Globus pallidus (tissue), 1 donor: ENCODE measurements at regions not wholly inside any gene's neighbourhood (a gene's known extent, or its start where the extent isn't known, plus 50 kb on each side); places are given as distances from the start of the nearest gene placed in this dataset.

Experiments
- DNase-seq: peaks from one replicate; pipeline ENCODE4 v3.0.0-alpha.2; 2015; ENCODE audit warnings: low spot score

DNA sequence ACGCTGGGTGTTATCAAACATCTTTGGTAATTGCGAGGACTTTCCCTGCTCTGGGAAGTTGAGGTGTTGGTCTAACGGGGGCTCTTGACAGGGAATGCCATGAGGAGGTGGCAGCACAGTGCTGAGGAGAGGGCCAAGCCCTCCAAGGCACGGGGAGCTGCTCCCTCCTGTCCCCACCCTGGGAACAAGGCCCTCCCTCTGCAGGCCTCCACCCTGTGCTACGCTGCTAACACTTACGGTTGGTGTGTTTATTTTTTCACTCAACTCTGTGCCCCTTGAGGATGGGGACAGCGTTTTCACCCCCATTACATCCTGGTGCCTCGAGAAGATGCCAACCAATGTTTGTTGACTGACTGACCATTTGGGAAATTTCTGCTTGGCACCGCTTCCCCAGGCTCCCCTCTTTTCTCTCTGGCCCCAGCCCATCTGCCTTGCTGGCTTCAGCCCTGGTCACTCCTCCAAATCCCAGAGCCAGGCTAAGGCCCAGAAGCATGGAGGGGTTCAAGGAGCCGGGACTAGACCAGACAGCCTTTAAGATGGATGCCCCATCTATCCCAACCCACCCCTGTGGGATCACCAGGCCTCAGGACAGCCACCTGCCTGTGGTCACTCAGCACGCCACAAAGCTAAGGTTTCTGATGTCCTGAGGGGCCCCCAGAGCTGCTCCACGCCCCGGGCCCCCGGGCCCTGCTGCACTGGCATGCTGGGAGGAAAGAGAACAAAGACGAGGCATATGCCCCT is 125.7 kb downstream of the BARX1 start:
- no peak for DNase-seq

DNA sequence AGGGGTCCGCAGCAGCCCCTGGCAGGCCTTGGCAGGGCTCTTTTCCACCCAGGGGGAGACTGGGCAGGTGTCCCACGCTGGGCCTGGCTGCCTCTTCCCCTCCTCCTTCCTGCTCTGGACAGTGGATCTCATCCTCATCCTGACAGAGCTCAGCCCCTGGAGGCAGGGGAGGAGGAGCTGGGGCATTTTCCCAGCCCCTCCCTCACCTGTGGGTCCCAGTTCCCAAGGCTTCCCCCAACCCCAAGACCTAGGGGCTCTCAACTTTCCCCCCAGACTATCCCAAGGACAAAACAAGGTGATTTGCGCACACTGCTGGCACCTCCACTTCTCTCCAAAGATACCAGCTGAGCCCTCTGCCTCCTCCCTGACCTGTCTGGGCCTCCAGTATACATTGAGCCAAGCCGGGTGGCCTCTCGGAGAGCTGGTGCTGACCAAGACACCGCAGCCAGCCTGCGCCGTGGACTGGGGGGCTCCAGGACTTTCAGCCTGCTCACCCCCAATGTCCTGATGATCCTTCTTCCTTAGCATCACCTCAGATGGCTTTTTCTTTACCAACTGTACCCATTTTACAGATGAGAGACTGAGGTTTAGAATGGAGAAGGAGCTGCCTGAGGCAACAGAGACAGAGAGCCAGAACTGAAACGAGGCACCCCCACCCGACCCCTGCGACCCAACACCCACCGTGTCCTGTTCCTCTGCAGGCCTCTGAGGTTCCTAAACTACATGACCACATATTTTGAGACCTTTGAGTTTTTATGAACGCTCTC is 126.6 kb downstream of the BARX1 start:
- no peak for DNase-seq

DNA sequence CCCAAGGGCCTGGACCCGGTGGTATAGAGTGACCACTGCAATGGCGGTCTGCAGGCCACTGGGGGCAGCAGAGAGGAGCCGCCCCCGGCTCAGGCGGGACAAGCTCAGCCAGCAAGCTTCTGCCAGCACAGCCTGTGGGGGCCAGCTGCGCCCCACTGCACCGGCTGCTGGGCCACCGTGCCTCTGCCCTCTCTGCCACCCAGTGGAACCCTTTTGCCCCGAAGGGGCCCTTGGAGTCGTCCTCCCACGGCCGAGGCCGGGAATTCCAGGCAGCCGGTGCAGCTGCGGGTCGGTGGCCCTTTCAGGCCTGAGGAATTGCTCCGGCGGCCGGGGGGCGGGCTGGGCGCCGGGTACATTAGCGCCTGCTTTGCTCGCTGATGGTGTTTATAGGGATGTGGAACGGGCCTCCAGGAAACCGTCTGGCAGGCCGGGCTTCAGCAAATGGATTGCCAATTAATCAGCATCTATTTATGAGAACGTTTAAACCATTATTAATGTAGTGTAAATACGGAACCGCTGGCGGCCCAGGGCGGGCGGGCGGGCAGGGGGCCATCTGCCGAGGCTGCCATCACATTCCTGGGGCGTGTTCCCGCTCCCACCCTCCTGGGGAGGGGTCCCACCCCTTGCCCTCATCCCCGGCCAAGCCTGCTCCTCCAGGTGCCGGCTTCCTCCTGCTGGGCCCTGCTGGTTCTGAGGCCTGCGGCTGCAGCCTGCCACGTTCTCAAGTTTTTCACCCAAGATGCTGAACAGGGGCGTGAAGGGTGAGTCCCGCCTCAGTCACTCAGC is 127.4 kb downstream of the BARX1 start:
- DNase-seq = peak; percentile 50

GRCh38 chr9:93826905-93827544 is 128.1 kb downstream of the BARX1 start:
- DNase-seq = no peak

- DNase-seq = no peak
Measured at GRCh38 chr9:93826209-93826608, 128.9 kb downstream of the BARX1 start.

DNA sequence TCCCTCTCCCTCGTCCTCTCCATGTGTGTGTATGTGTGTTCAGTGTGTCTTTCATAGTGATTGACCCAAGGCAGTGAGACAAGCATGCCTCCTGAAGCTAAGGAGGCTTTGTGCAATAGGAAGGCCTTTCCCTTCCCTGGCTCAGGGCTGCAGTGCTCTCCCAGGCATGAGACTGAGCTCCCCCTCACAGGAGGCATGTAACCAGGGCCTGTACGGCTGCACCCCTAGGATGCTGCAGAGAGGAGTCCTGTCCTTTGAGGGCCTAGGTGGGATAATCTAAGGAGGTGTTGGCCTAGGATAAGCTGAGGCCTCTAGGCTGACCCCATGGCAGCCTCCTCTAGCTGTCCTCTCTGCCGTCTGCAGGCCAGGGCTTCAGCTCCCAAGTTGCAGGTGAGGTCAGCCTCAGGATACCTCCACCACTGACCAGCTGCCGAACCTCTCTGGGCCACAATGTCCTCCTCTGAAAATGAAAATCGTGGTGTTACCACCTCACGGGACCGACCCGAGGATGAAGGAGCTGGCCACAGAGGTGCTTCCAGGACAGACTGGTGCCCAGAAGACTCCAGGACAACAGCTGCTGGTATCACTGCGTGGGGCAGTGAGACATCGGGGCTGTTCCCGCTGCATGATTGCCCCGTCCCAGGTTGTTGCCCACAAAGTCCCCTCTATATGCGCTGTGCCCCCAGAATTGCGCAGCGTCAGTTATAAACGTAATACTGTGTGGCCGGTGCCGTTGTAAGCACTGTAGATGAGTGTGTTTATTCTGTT is 129.6 kb downstream of the BARX1 start:
- no peak for DNase-seq

- DNase-seq = no peak
Measured at GRCh38 chr9:93824386-93825294, 130.5 kb downstream of the BARX1 start.

- DNase-seq = no peak
Measured at GRCh38 chr9:93823245-93824072, 131.7 kb downstream of the BARX1 start.

GRCh38 chr9:93822229-93822628 is 132.9 kb downstream of the BARX1 start:
- no peak for DNase-seq

DNA sequence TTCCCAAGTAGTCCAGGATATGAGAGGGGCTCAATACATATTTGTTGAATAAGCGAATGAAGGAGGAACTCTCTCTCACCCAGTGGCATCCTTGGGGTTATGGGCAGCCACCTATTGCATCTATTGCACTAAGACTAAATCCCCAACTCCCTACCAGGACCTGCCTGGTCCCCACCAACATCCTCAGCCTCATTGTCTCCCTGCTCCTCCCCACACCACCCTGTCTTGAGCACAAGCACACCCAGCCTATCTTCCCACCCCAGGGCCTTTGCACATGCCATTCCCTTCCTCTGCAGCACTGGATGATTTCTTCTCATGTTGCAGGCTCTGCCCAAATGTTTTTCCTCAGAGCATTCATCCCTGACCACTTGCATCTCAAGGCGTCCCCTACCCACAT is 133.8 kb downstream of the BARX1 start:
- no peak for DNase-seq

GRCh38 chr9:93820667-93821306 is 134.4 kb downstream of the BARX1 start:
- DNase-seq = no peak

GRCh38 chr9:93819905-93820304 is 135.2 kb downstream of the BARX1 start:
- no peak for DNase-seq

- DNase-seq = no peak
Measured at GRCh38 chr9:93818827-93819472, 136.2 kb downstream of the BARX1 start.

DNA sequence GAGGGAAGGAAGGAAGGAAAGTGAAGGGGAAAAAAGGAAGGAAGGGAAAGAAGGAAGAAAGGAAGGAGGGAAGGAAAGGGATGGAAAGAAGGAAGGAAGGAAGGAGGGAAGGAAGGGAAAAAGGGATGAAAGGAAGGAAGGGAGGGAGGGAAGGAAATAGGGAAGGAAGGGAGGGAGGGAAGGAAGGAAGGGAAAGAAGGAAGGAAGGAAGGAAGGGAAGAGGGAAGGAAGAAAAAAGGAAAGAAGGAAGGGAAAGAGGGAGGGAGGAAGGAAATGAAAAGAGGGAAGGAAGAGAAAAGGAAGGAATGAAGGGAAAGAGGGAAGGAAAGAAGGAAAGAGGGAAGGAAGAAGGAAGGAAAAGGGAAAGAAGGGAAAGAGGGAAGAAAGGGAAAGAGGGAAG is 136.9 kb downstream of the BARX1 start:
- DNase-seq = no peak

GRCh38 chr9:93815677-93816076 is 139.5 kb downstream of the BARX1 start:
- no peak for DNase-seq

DNA sequence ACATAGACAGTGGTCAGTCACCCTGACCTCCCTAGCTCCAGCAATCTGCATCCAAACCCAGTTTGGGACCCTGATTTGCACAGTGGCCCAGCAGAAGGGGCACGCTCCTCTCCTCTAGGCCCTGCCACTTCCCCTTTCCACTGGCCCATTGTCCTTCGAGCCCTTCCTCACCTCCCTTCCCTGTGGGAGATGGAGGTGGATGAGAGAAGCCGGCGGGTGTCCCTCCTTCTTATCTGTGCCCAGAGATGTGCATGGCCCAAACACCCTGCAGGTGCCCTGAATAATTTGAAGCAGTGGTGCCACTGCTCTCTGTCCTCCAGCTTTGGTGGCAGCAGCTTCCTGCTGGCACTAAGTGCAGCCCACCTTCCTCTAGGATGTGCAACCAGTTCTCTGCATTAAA is 140.0 kb downstream of the BARX1 start:
- no peak for DNase-seq

GRCh38 chr9:93814077-93814956 is 140.8 kb downstream of the BARX1 start:
- DNase-seq = no peak
